HG03196 (cell line): ENCODE measurements at regions not wholly inside any gene's neighbourhood (a gene's known extent, or its start where the extent isn't known, plus 50 kb on each side); places are given as distances from the start of the nearest gene placed in this dataset.

Experiments used
- ATAC-seq: cut with Tn5 transposase; IDR thresholded peaks from one replicate; pipeline ENCODE4 v1.9.1; 2021; ENCODE audit not compliant: unreplicated experiment

DNA sequence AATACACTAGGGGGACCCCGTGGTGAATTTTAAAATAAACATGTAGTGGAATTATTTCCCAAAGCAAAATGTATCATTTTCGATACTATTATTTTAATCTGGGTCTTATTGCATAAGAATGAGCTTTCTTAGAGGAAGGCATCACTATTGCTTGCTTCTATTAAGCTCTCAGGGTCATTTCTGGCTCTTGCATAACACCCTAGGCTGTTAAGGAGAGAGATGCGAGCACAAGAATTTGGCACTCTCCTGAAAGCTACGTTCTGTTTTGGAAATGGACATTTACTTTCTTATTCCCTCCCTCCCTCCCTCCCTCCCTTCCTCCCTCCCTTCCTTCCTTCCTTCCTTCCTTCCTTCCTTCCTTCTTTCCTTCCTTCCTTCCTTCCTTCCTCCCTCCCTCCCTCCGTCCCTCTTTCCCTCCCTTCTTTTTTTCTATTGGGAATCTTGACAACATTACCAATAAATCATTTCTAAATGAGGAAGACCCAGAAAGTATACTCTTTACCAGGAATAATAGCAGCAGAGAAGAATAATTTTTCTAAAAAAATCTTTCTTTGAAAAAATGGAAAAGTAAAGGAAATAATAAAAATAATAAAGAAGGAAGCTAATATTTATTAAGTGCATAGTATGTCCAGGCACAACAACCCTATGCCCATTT lies 83.6 kb upstream of the BDNF start:
- no peak for ATAC-seq

DNA sequence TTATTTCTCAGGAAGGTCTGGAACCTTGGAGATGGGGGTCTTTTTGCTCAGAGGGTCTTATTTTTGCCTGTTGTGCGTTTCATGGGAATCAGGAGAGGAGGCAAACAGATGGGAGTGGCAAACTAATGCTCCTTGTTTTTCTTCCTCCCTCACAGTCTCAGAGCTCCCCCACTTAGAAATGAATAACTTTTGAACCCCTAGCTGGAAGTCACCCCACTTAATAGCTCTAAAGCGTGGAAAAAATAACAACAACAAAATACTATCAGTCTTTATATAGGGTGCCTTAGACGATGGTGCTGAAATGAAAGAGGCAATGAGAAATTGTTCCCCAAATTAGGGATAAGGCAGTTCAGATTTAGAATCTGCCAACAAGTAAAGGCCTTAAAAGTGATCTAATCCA lies 76.8 kb upstream of the BDNF start:
- no peak for ATAC-seq

DNA sequence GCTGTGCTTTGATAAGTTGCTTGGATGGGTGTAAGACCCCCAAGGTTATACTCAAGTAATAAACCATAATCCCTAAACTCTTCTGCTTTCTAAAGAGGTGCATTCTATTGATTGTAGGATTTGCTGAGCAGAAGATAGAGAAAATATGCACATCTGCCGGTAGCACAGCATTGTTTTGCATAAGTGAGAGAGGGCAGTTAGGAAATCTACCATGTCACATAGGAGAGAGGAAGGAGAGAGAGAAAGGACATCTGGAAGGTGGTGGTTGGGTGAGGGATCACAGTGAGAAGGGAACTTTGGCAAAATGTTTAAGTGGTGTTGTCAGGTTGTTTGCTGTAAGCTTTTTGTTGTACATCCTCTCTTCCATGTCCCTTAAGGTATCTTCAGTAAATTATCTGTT lies 73.6 kb upstream of the BDNF start:
- ATAC-seq, result no peak

DNA sequence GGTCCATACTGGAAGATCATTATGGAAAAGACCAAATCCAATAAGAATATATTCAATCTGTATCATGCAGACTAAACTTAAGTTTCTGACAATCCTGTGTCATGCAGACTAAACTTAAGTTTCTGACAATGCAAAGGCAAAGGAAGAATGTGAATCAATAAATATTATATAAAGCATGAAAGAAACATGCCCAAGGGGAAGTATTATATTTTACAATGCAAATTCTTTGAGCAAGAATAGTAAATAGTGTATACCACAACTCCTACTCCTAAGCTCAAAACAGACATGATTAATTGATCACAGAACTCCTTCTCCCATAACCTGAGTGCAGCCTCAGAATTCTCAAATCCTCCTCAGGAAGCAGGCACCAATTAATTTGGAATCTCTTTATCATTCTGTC lies 71.3 kb upstream of the BDNF start:
- no peak for ATAC-seq

DNA sequence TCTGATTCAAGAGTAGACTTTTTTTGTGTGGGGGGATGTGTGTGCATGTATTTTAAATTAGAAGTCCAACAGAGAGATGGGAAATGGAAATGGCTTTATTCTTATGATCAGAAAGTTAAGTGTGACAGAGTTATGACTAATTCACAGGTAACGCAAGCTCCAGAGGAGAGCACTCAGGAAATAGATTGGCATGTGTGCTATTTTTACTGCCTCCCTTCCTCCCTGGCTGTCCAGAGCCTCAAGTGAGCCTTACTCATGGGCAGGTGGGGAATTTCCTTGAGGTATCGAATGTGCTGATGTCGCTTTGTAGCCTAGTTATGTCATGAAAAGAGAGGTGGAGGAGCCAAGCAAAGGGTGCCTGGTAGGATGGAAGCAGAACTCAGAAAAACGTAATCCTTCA lies 70.3 kb upstream of the BDNF start:
- ATAC-seq, result no peak

DNA sequence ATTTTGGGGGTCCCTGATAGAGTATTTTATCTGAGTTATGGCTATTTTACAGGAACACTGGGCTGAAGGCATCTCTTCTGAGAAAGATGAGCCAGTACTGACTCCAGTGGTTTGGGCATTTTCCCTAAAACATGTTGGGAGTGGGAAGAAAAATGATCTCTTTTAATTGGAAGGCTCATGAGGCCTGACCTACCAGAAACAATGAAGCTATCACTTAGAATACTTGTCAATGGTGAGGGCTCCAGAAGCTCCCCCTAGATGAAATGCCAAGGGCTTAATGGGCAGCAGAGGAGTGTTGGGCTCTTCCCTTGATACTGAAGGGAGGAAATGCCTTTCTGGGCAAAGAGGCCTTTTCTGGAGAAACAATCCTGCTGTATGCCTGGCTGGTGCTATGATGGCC lies 63.5 kb upstream of the BDNF start:
- no peak for ATAC-seq

DNA sequence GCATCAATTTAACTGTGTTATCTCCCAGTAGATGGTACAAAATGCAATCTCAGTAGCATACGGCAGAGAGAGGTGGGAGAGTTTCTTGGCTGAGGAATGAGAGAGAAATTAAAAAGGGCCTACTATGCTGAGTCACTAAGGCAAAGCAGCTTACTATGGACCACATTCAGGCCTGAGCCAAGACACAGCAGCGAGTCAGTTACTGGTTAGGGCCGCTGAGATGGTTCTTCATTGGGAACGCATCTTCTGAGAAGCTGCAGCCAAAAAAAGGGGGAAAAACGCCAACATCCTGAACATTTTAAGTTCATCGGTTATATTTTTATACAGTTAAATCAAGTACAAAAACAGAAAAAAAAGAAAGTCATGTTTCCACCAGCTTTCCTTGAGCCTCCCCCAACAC lies 61.1 kb upstream of the BDNF start:
- ATAC-seq, result no peak

DNA sequence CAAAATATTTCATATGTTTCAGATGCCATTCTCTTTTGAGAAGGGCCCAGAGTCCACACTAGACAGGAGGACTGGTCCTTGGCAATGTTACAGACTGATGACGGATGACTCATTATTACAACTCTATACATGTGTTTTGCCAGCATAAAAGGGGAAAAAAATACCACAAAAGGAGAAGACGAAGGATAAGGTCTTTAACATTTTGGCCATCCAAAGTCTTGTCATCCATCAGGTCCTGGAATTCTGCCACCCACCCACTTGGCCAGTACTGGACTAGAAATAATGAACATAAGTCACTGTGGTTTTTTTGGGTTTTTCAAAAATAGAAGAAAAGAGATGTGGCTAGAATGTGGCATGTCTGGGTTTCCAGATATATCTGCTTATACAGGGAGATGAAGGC lies 57.7 kb upstream of the BDNF start:
- no peak for ATAC-seq

DNA sequence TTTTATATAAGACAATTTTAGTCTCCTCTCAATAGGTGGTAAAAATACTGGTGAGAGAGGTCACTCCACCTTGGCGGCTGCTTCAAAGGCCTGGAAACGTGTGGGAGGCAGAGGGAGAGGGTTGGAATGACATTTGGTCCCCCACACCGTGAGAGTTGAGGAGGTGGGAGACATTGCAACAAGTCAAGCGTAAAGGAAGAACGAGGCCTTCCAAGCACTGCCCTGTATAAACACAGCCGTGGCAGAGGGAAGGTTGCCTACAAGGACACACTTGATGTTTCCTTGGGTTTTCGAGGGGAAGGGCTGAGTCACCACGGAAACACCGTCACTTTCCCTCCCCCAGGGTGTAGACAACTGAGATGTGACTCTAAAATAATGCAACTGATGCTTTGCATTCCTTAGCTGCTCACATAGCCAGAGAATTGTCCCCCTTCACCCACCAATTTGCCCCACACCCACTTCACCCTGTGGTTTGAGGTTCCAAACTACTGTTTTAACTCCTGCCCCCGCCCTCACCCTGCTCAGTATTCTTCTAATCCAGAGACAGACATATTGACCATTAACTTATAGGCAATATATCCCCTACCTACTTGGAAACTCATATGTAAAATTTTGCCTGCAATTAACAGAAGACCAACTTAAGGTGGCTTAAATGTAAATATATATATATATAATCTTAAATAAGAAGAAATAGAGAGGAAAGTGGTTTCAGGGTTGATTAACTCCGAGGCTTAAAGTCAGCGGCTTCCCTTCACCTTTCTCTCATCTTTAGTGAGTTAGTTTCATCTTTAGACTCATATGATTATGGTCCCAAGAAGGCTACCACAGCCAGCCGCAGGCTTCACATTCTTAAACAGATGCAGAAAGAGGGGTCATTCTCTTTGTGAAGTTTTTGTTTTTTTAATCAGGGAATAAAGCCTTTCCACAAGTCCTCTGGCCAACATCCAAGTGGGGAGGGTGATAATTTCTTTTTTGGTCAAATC lies 54.1 kb upstream of the BDNF start:
- no peak for ATAC-seq
